PC-3 (cell line): ENCODE measurements at regions not wholly inside any gene's neighbourhood (a gene's known extent, or its start where the extent isn't known, plus 50 kb on each side); places are given as distances from the start of the nearest gene placed in this dataset.

Experiments
- EZH2 ChIP-seq: fragments of 300-600 bp; sonication (generic); IDR thresholded peaks from one replicate; pipeline ENCODE4 v1.6.1; 2017; ENCODE audit warnings: antibody characterized with exemption, mild to moderate bottlenecking, low read length; ENCODE audit not compliant: unreplicated experiment
- EZH2phosphoT487 ChIP-seq: fragments of 300-600 bp; sonication (generic); IDR thresholded peaks from 2 replicates; pipeline ENCODE4 v1.6.1; 2018; ENCODE audit warnings: mild to moderate bottlenecking, antibody characterized with exemption, low read length, borderline replicate concordance
- TF ChIP-seq, protein P1 (sequence below): fragments of 300-600 bp; sonication (generic); conservative IDR thresholded peaks from 2 replicates; pipeline ENCODE4 v1.5.1; 2017; ENCODE audit warnings: antibody characterized with exemption, low read depth, mild to moderate bottlenecking, low read length

- TF ChIP-seq, protein P1, sequence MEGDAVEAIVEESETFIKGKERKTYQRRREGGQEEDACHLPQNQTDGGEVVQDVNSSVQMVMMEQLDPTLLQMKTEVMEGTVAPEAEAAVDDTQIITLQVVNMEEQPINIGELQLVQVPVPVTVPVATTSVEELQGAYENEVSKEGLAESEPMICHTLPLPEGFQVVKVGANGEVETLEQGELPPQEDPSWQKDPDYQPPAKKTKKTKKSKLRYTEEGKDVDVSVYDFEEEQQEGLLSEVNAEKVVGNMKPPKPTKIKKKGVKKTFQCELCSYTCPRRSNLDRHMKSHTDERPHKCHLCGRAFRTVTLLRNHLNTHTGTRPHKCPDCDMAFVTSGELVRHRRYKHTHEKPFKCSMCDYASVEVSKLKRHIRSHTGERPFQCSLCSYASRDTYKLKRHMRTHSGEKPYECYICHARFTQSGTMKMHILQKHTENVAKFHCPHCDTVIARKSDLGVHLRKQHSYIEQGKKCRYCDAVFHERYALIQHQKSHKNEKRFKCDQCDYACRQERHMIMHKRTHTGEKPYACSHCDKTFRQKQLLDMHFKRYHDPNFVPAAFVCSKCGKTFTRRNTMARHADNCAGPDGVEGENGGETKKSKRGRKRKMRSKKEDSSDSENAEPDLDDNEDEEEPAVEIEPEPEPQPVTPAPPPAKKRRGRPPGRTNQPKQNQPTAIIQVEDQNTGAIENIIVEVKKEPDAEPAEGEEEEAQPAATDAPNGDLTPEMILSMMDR = no peak
- no peak for TF ChIP-seq EZH2
- no peak for TF ChIP-seq EZH2phosphoT487
Measured at GRCh38 chr9:118693645-118694044, 675.6 kb downstream of the BRINP1 start.
